HepG2 (cell line): ENCODE measurements at regions not wholly inside any gene's neighbourhood (a gene's known extent, or its start where the extent isn't known, plus 50 kb on each side); places are given as distances from the start of the nearest gene placed in this dataset.
A peak's percentile ranks its signal among the peaks of the same experiment; 100 is the strongest.

Experiments
- CTCF ChIP-seq: sonication (generic); formaldehyde crosslinking; IDR thresholded peaks from 2 replicates; pipeline ENCODE4 v1.5.0; 2020; ENCODE audit warnings: mild to moderate bottlenecking, missing genetic modification reagents, moderate library complexity
- MAFK ChIP-seq, 2 experiments: IDR thresholded peaks in 1 of 2; conservative IDR thresholded peaks in 1 of 2; 2 replicates each; pipeline ENCODE4 v1.6.1; 2011; ENCODE audit warnings: improper control_type of control experiment in 2 of 2, low read length in 2 of 2
- RAD21 ChIP-seq: fragments of 450-650 bp; formaldehyde crosslinking; IDR thresholded peaks from 2 replicates; pipeline ENCODE4 v1.5.0; 2020; ENCODE audit warnings: mild to moderate bottlenecking
- ZFP36 ChIP-seq: fragments of 150-350 bp; IDR thresholded peaks from 2 replicates; pipeline ENCODE4 v1.6.1; 2018; ENCODE audit warnings: borderline replicate concordance, low read length, low read depth; ENCODE audit not compliant: partially characterized antibody
- ZSCAN29 ChIP-seq: sonication (generic); formaldehyde crosslinking; conservative IDR thresholded peaks from 2 replicates; pipeline ENCODE4 v1.4.0; 2020; ENCODE audit warnings: mild to moderate bottlenecking, missing genetic modification reagents
- TF ChIP-seq, protein P1 (sequence below): IDR thresholded peaks from 2 replicates; pipeline ENCODE4 v1.6.1; 2012; ENCODE audit warnings: inconsistent platforms

GRCh38 chr3:111252779-111253178, 181.2 kb downstream of the NECTIN3 start:
- TF ChIP-seq ZFP36 (no peak), CTCF (CRISPR knock-in tag) (peak; percentile 16; the same call in 1 of the 2 replicates), ZSCAN29 (no peak), RAD21 (CRISPR knock-in tag) (no peak), MAFK (conservative IDR thresholded peaks at IDR 0.05 in 1 of 2, IDR thresholded peaks at IDR 0.05 in 1 of 2; ENCODE audit: low read length in 2 of 2) (no peak)
- TF ChIP-seq, protein P1, sequence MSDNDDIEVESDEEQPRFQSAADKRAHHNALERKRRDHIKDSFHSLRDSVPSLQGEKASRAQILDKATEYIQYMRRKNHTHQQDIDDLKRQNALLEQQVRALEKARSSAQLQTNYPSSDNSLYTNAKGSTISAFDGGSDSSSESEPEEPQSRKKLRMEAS: no peak
